Ascending aorta (tissue), 2 donors: ENCODE measurements at regions not wholly inside any gene's neighbourhood (a gene's known extent, or its start where the extent isn't known, plus 50 kb on each side); places are given as distances from the start of the nearest gene placed in this dataset.

ENCODE experiments used
- DNase-seq, 2 donors: peaks; one replicate each; pipeline ENCODE4 v3.0.0-alpha.2; 2019; ENCODE audit warnings: low spot score in 2 of 2
- H3K27ac ChIP-seq, 2 donors: fragments of 200-600 bp; sonication (generic); one replicate each; pipeline ENCODE4 v1.5.1; 2016 to 2017; ENCODE audit warnings: mild to moderate bottlenecking in 1 of 2
- H3K27me3 ChIP-seq: fragments of 200-600 bp; sonication (generic); one replicate; pipeline ENCODE4 v1.5.1; 2017
- H3K36me3 ChIP-seq, 2 donors: fragments of 200-600 bp; sonication (generic); one replicate each; pipeline ENCODE4 v1.5.1; 2016
- H3K4me1 ChIP-seq, 2 donors: fragments of 200-600 bp; sonication (generic); one replicate each; pipeline ENCODE4 v1.5.1; 2016 to 2017; ENCODE audit warnings: mild to moderate bottlenecking in 1 of 2
- H3K4me3 ChIP-seq, 2 donors: fragments of 200-600 bp; sonication (generic); one replicate each; pipeline ENCODE4 v1.5.1; 2016 to 2017; ENCODE audit warnings: mild to moderate bottlenecking in 1 of 2
- H3K9me3 ChIP-seq, 2 donors: fragments of 200-600 bp; sonication (generic); one replicate each; pipeline ENCODE4 v1.5.1; 2016
- intact Hi-C: fragments of 100-400 bp; cut with DNase I; formaldehyde crosslinking; loops from one replicate; pipeline ENCODE4 v1.15.1; 2023
- TF ChIP-seq, protein P1 (sequence below), 3 experiments: fragments of 200-600 bp in 2 of 3; fragments of 450-650 bp in 1 of 3; sonication (generic) in 2 of 3; IDR thresholded peaks; one replicate each; pipeline ENCODE4 v1.5.1; 2016 to 2019; ENCODE audit warnings: antibody characterized with exemption in 3 of 3, mild to moderate bottlenecking in 1 of 3, moderate library complexity in 1 of 3

DNA sequence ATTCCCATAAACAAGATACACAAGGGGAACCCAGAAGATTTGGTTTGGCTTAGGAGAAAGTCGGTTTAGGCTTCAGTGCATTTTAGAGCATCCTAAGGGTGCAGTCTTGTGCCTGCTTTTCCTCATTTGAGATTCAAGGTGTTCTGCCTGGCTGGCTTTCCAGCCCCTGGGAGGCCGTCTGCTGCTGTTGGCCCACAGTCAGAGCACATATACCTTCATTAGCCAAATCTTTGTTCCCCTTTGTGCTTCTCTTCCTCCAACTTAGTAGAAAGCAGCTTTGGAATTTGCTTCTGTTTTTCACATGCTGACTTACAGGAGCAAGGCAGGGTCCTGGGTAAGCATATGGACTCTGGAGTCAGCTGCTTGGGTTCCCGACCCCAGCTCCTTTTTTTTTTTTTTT lies 477.1 kb upstream of the TCF4 start:
- intact Hi-C loops: no loop called here
- H3K4me1 ChIP-seq: no peaks in the 10 kb centered on the region
- H3K36me3 ChIP-seq: no peaks in the 10 kb centered on the region
- TF ChIP-seq, protein P1, sequence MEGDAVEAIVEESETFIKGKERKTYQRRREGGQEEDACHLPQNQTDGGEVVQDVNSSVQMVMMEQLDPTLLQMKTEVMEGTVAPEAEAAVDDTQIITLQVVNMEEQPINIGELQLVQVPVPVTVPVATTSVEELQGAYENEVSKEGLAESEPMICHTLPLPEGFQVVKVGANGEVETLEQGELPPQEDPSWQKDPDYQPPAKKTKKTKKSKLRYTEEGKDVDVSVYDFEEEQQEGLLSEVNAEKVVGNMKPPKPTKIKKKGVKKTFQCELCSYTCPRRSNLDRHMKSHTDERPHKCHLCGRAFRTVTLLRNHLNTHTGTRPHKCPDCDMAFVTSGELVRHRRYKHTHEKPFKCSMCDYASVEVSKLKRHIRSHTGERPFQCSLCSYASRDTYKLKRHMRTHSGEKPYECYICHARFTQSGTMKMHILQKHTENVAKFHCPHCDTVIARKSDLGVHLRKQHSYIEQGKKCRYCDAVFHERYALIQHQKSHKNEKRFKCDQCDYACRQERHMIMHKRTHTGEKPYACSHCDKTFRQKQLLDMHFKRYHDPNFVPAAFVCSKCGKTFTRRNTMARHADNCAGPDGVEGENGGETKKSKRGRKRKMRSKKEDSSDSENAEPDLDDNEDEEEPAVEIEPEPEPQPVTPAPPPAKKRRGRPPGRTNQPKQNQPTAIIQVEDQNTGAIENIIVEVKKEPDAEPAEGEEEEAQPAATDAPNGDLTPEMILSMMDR (IDR thresholded peaks at IDR 0.05): no peak
- no peaks in the 10 kb centered on the region for H3K9me3 ChIP-seq
- H3K4me3 ChIP-seq: no peak overlapping the region
- H3K27ac ChIP-seq: no peak overlapping the region
- DNase-seq: no peak
- no peaks in the 10 kb centered on the region for H3K27me3 ChIP-seq

GRCh38 chr18:56062931-56063330 lies 474.9 kb upstream of the TCF4 start:
- H3K4me1 ChIP-seq: no peaks in the 10 kb centered on the region
- TF ChIP-seq, protein P1 (IDR thresholded peaks at IDR 0.05): no peak
- intact Hi-C loops: no loop called here
- no peaks in the 10 kb centered on the region for H3K27me3 ChIP-seq
- no peak for DNase-seq
- no peak overlapping the region for H3K4me3 ChIP-seq
- H3K9me3 ChIP-seq: no peaks in the 10 kb centered on the region
- H3K27ac ChIP-seq: no peak overlapping the region
- H3K36me3 ChIP-seq: no peaks in the 10 kb centered on the region

DNA sequence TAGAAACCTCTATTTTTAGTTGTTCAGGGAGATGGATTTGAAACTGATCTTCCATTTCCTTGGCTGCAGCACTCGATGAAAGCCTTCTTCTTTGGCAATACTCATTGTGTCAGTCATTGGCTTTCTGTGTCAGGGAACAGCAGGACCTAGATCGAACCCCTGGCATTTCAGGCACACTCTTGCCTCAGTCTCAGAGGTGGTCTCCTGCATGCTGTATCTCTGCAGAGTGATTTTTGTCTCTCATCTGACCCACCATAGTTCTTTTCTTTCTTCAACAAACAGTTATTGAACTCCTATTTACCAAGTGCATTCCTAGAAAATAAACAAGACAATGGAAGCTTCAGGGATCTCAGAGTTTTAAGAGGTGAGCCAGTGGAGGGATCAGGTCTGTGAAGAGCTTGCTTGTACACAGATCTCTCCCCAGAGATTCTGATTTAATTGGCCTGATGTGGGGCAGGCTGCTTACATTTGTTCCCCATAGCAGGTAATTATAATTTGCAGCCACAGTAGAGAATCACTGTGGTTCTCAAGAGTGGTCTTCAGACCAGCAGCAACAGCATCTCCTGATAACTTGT lies 473.1 kb upstream of the TCF4 start:
- intact Hi-C loops: no loop called here
- Histone ChIP-seq H3K4me3 (no peak overlapping the region), H3K27ac (no peak overlapping the region), H3K4me1 (no peaks in the 10 kb centered on the region), H3K27me3 (no peaks in the 10 kb centered on the region), H3K9me3 (no peaks in the 10 kb centered on the region), H3K36me3 (no peaks in the 10 kb centered on the region)
- DNase-seq: no peak
- TF ChIP-seq, protein P1 (IDR thresholded peaks at IDR 0.05): no peak

DNA sequence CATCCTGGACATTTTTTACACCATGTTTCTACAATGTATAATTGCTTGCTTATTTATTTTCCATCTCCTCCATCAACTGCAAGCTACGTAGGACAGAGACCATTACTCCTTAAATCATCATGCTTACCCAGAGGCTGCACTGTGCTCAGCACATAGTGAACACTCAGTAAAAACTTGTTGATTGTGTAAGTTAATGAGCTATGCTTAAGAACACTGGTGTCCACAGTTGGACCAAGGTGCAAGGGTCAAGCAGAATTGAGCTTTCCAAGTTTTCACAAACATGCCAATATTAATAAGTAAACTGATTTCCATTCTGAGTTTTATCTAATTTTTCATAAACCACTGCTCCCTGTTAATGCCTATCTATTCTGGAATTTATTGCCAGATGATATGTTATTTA lies 464.2 kb upstream of the TCF4 start:
- Histone ChIP-seq H3K27me3 (no peaks in the 10 kb centered on the region), H3K27ac (no peak overlapping the region), H3K4me1 (no peaks in the 10 kb centered on the region), H3K9me3 (peaks cover 0 to 9% of the 10 kb centered on the region in 2 donors), H3K36me3 (no peaks in the 10 kb centered on the region), H3K4me3 (no peak overlapping the region)
- no peak for DNase-seq
- TF ChIP-seq, protein P1 (IDR thresholded peaks at IDR 0.05): no peak
- intact Hi-C loops: no loop called here

GRCh38 chr18:56044239-56044638 lies 456.2 kb upstream of the TCF4 start:
- TF ChIP-seq, protein P1 (IDR thresholded peaks at IDR 0.05): no peak
- Histone ChIP-seq H3K27ac (no peak overlapping the region), H3K4me3 (no peak overlapping the region), H3K36me3 (no peaks in the 10 kb centered on the region), H3K4me1 (peaks cover 3 to 14% of the 10 kb centered on the region in 2 donors), H3K27me3 (no peaks in the 10 kb centered on the region), H3K9me3 (peaks cover 0 to 9% of the 10 kb centered on the region in 2 donors)
- intact Hi-C loops: no loop called here
- no peak for DNase-seq

GRCh38 chr18:56043641-56044061 lies 455.7 kb upstream of the TCF4 start:
- peaks cover 3 to 14% of the 10 kb centered on the region in 2 donors for H3K4me1 ChIP-seq
- DNase-seq: peak in 1 of 2 donors; percentile 63
- H3K4me3 ChIP-seq: no peak overlapping the region
- no peak overlapping the region for H3K27ac ChIP-seq
- H3K36me3 ChIP-seq: no peaks in the 10 kb centered on the region
- no peaks in the 10 kb centered on the region for H3K27me3 ChIP-seq
- H3K9me3 ChIP-seq: peaks cover 0 to 9% of the 10 kb centered on the region in 2 donors
- intact Hi-C loops: no loop called here
- TF ChIP-seq, protein P1 (IDR thresholded peaks at IDR 0.05): no peak
